ENCODE measurements at regions not wholly inside any gene's neighbourhood (a gene's known extent, or its start where the extent isn't known, plus 50 kb on each side); places are given as distances from the start of the nearest gene placed in this dataset.

DNA sequence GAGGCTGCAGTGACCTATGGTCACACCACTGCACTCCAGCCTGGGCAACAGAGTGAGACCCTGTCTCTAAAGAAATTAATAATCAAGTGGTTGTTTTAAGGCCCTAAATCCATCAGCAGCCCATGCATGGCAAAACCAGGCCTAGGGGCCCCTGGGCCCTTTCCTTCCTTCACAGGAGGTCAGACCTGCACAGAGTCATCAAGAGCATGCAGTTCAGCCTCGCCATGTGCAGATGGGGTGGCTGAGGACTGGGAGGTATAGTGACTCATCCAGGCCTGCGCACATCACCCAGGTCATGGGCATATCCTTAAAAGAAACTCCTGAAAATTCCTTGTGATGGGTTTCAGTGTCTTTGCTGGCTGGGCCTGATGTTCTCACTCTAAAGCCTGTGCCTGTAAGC lies 72.4 kb upstream of the AMZ2 start:
- Histone ChIP-seq H3K9ac (ENCODE audit: low read length) (no peak overlapping the region), H3K4me1 (ENCODE audit: insufficient read depth, low read length) (no peaks in the 10 kb centered on the region), H3K27me3 (ENCODE audit: control insufficient read depth in 1 of 2, insufficient read depth in 2 of 2, low read length in 2 of 2) (no peaks in the 10 kb centered on the region), H3K27ac (ENCODE audit: low read depth, low read length) (no peak overlapping the region), H3K36me3 (ENCODE audit: insufficient read depth, low read length) (no peaks in the 10 kb centered on the region), H3K9me3 (ENCODE audit: low read length) (no peaks in the 10 kb centered on the region), H3K4me3 (ENCODE audit: low read depth in 1 of 2, low read length in 2 of 2) (no peak overlapping the region)

DNA sequence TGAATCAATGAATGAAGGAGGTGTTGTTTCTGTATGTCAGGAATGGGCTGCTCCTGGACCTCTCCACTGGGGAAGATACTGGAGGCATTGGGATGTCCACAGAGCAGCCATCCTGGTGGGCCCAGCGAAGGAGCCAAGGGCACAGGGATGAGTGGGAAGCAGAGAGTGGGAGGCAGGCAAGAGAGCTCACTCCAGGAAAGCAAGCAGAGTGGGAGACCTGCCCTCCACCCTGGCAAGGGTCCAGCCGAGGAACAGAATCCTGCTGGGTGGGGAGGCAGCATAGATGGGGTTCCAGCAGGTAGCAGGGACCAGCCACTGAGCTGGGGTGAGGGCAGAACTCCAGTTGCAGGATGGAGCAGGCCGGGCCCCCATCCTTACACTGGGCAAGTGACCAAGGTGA lies 71.9 kb upstream of the AMZ2 start:
- Histone ChIP-seq H3K9me3 (ENCODE audit: low read length) (no peaks in the 10 kb centered on the region), H3K36me3 (ENCODE audit: insufficient read depth, low read length) (no peaks in the 10 kb centered on the region), H3K4me3 (ENCODE audit: low read depth in 1 of 2, low read length in 2 of 2) (no peak overlapping the region), H3K4me1 (ENCODE audit: insufficient read depth, low read length) (no peaks in the 10 kb centered on the region), H3K9ac (ENCODE audit: low read length) (no peak overlapping the region), H3K27me3 (ENCODE audit: control insufficient read depth in 1 of 2, insufficient read depth in 2 of 2, low read length in 2 of 2) (no peaks in the 10 kb centered on the region), H3K27ac (ENCODE audit: low read depth, low read length) (no peak overlapping the region)

DNA sequence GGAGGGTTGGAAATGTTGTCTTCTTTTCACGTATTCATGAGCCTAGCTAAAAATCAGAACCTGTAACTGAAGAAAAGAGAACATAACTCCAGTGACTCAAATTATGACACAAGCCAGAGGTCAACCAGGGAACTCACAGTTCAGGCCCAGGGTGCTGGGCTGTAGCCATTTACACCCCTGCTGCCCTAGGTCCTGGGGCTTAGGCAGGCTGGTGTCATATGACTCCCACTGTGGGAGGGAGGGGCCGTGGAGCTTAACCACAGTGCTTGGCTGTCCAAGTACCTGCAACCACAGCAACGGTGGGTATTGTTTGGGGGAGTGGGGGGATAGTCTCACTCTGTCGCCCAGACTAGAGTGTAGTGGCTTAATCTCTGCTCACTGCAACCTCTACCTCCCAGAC lies 71.1 kb upstream of the AMZ2 start:
- Histone ChIP-seq H3K9me3 (ENCODE audit: low read length) (no peaks in the 10 kb centered on the region), H3K27ac (ENCODE audit: low read depth, low read length) (no peak overlapping the region), H3K4me1 (ENCODE audit: insufficient read depth, low read length) (no peaks in the 10 kb centered on the region), H3K27me3 (ENCODE audit: control insufficient read depth in 1 of 2, insufficient read depth in 2 of 2, low read length in 2 of 2) (no peaks in the 10 kb centered on the region), H3K4me3 (ENCODE audit: low read depth in 1 of 2, low read length in 2 of 2) (no peak overlapping the region), H3K36me3 (ENCODE audit: insufficient read depth, low read length) (no peaks in the 10 kb centered on the region), H3K9ac (ENCODE audit: low read length) (no peak overlapping the region)

DNA sequence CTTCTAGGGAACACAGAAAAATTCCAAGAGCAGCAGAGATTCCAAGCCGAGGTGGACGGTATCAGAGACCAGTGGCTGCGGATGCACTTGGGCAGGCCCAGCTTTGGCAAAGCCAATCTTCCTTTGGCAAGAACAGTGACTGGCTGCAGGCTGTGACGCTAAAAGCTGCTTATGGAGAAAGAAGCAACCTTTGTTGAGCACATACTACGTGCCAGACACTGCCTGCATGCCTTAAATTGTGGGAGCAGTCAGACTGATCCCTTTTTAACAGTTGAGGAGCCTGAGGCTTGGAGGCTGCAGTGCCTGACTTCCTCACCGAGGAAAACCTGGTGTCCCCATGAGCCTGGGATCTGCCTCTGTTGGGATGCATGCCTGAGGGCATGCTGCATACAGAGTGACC lies 69.0 kb upstream of the AMZ2 start:
- no peak overlapping the region for H3K9ac ChIP-seq (ENCODE audit: low read length)
- H3K27me3 ChIP-seq (ENCODE audit: control insufficient read depth in 1 of 2, insufficient read depth in 2 of 2, low read length in 2 of 2) = no peaks in the 10 kb centered on the region
- no peak overlapping the region for H3K4me3 ChIP-seq (ENCODE audit: low read depth in 1 of 2, low read length in 2 of 2)
- no peak overlapping the region for H3K27ac ChIP-seq (ENCODE audit: low read depth, low read length)
- H3K36me3 ChIP-seq (ENCODE audit: insufficient read depth, low read length) = no peaks in the 10 kb centered on the region
- H3K9me3 ChIP-seq (ENCODE audit: low read length) = no peaks in the 10 kb centered on the region
- no peaks in the 10 kb centered on the region for H3K4me1 ChIP-seq (ENCODE audit: insufficient read depth, low read length)

DNA sequence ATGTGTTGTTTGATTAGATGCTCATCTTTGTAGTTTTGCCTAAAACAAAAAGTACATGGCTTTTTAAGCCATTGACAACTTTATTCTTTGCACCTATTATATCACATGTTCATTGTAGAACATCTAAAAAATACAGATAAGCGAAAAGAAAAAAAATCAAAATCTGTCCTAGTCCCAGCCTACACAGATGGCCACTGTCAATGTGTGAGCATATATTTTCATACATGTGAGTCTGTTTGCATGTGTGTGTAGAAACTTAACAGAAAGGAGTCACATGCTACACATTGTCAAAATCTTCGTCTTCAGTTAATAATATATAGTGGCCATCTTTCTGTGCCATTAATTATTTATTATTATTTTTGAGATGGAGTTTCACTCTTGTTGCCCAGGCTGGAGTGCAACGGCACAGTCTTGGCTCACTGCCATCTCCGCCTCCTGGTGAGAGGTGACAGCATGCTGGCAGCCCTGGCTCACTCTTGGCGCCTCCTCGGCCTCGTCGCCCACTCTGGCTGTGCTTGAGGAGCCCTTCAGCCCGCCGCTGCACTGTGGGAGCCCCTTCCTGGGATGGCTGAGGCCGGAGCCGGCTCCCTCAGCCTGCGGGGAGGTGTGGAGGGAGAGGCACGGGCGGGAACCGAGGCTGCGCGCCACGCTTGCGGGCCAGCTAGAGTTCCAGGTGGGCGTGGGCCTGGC lies 68.5 kb upstream of the AMZ2 start:
- no peaks in the 10 kb centered on the region for H3K4me1 ChIP-seq (ENCODE audit: insufficient read depth, low read length)
- no peak overlapping the region for H3K9ac ChIP-seq (ENCODE audit: low read length)
- H3K4me3 ChIP-seq (ENCODE audit: low read depth in 1 of 2, low read length in 2 of 2) = no peak overlapping the region
- H3K27ac ChIP-seq (ENCODE audit: low read depth, low read length) = no peak overlapping the region
- H3K9me3 ChIP-seq (ENCODE audit: low read length) = no peaks in the 10 kb centered on the region
- no peaks in the 10 kb centered on the region for H3K27me3 ChIP-seq (ENCODE audit: control insufficient read depth in 1 of 2, insufficient read depth in 2 of 2, low read length in 2 of 2)
- no peaks in the 10 kb centered on the region for H3K36me3 ChIP-seq (ENCODE audit: insufficient read depth, low read length)

DNA sequence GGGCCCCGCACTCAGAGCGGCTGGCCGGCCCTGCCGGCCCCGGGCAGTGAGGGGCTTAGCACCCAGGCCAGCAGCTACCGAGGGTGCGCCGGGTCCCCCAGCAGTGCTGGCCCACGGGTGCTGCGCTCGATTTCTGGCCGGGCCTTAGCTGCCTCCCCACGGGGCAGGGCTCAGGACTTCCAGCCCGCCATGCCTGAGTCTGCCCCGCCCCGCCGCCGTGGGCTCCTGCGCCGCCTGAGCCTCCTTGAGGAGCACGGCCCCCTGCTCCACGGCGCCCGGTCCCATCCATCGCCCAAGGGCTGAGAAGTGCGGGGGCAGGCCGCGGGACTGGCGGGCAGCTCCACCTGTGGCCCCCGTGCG lies 67.9 kb upstream of the AMZ2 start:
- H3K27me3 ChIP-seq (ENCODE audit: control insufficient read depth in 1 of 2, insufficient read depth in 2 of 2, low read length in 2 of 2) = no peaks in the 10 kb centered on the region
- no peak overlapping the region for H3K4me3 ChIP-seq (ENCODE audit: low read depth in 1 of 2, low read length in 2 of 2)
- no peaks in the 10 kb centered on the region for H3K4me1 ChIP-seq (ENCODE audit: insufficient read depth, low read length)
- H3K9ac ChIP-seq (ENCODE audit: low read length) = no peak overlapping the region
- H3K36me3 ChIP-seq (ENCODE audit: insufficient read depth, low read length) = no peaks in the 10 kb centered on the region
- H3K9me3 ChIP-seq (ENCODE audit: low read length) = no peaks in the 10 kb centered on the region
- no peak overlapping the region for H3K27ac ChIP-seq (ENCODE audit: low read depth, low read length)

DNA sequence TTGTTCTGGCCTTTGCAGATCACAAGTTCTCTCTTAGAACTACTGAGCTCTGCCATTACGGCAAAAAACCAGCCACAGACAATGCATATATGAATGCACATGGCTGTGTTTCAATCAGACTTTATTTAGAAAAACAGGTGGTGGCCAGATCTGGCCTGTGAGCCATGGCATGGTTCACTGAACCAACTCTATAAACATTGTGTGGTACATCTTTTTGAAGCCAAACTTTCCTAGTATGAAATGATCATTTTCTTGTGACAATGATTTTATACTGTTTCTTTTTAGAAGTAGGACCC lies 65.9 kb upstream of the AMZ2 start:
- Histone ChIP-seq H3K36me3 (ENCODE audit: insufficient read depth, low read length) (no peaks in the 10 kb centered on the region), H3K9me3 (ENCODE audit: low read length) (no peaks in the 10 kb centered on the region), H3K27me3 (ENCODE audit: control insufficient read depth in 1 of 2, insufficient read depth in 2 of 2, low read length in 2 of 2) (no peaks in the 10 kb centered on the region), H3K4me3 (ENCODE audit: low read depth in 1 of 2, low read length in 2 of 2) (no peak overlapping the region), H3K27ac (ENCODE audit: low read depth, low read length) (no peak overlapping the region), H3K9ac (ENCODE audit: low read length) (no peak overlapping the region), H3K4me1 (ENCODE audit: insufficient read depth, low read length) (no peaks in the 10 kb centered on the region)

DNA sequence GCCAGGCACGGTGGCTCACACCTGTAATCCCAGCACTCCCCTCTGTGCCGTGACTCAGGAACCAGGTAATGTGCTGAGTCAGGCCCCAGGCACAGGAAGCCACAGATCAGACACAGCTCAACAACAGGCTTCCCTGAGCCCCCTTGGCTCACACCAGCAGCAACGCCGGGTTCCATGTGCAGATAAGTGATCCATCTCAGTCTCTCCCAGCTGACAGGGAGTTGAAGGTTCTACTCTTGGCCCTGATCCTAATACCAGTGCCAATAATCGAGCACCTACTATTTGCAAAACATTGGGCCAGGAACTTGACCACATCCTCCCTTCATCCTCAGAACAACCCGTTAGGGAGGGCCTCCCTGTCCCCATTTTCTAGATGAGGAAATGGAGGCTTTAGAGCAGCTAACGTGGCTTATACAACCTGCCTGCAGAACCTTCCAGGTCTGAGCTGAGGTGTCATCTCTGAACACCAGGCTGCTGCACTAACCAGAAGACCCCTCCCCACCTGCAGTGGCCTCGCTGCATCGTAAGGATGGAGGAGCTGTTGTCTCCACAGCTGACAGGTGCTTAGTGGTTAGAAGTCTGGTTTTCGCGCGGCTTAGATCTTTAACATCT lies 64.8 kb upstream of the AMZ2 start:
- Histone ChIP-seq H3K4me3 (ENCODE audit: low read depth in 1 of 2, low read length in 2 of 2) (no peak overlapping the region), H3K27ac (ENCODE audit: low read depth, low read length) (no peak overlapping the region), H3K9ac (ENCODE audit: low read length) (no peak overlapping the region), H3K9me3 (ENCODE audit: low read length) (no peaks in the 10 kb centered on the region), H3K27me3 (ENCODE audit: control insufficient read depth in 1 of 2, insufficient read depth in 2 of 2, low read length in 2 of 2) (no peaks in the 10 kb centered on the region), H3K4me1 (ENCODE audit: insufficient read depth, low read length) (no peaks in the 10 kb centered on the region), H3K36me3 (ENCODE audit: insufficient read depth, low read length) (no peaks in the 10 kb centered on the region)

DNA sequence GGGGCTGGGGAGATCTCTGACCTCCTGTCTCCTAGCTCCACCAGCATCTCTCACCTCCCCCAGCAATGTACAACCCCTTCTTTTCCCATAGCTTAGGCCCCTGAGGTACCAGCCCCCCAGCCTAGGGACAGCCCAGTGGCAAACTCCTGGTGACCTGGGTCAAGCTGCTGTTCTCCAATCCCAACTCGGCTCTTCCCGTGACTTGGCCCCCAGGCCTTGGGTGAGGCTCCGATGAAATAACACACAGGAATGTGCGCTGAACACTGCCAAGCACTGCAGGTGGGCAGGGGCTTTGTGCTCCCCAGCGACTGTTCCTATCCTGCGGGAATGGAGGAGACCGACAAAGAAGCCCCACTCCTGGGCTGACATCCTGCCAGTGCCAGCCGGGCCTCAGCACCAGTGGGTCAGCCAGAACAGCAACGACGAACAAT lies 63.7 kb upstream of the AMZ2 start:
- H3K4me3 ChIP-seq (ENCODE audit: low read depth in 1 of 2, low read length in 2 of 2) = no peak overlapping the region
- H3K9me3 ChIP-seq (ENCODE audit: low read length) = no peaks in the 10 kb centered on the region
- H3K36me3 ChIP-seq (ENCODE audit: insufficient read depth, low read length) = no peaks in the 10 kb centered on the region
- H3K27ac ChIP-seq (ENCODE audit: low read depth, low read length) = no peak overlapping the region
- no peaks in the 10 kb centered on the region for H3K4me1 ChIP-seq (ENCODE audit: insufficient read depth, low read length)
- no peaks in the 10 kb centered on the region for H3K27me3 ChIP-seq (ENCODE audit: control insufficient read depth in 1 of 2, insufficient read depth in 2 of 2, low read length in 2 of 2)
- H3K9ac ChIP-seq (ENCODE audit: low read length) = no peak overlapping the region

DNA sequence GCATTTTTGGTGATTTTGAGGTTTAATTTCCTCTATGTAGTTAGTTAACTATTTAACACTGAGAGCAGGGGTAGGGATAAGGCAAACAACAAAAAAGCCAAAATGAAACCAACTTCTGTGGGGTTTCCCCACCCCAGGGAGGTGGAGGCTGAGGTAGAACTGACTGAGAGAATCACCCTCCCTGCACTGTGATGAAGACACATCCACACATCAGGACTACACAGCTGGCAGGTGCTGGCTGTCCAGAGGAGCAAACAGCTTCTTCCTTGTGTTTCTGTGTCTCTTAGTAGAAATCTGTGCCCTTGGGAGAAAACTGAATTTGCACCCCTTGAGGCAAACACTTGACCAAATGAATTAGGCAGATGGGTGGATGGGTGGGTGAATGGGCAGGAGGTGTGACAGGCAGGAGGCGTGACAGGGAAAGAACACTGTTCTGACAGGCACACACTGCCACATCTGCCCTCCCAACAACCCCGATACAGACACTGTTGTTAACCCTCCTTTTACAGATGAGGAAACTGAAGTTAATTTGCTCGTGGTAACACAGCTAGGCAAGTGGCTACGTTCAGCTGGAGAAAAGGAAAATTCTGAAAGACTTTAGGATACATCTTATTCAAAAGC lies 62.9 kb upstream of the AMZ2 start:
- Histone ChIP-seq H3K9ac (ENCODE audit: low read length) (no peak overlapping the region), H3K27ac (ENCODE audit: low read depth, low read length) (no peak overlapping the region)

DNA sequence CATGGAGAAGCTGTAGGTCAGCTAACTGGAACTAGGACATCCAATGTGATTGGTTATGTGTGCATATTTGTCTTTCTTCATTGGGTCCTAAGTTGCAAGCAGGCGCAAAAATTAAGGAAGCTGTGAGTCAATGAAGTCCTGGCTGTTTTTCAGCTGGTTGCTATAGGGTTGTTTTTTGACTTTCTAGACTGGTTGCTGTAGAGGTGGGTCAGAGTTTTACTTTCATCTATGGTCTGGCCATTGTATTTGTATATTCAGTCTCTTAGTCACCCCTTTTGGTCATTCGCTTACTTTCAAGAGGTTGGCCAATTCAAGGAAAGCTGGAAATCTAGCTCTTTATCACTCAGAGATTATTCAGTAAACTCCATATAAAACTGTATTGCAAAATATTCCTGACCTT lies 62.0 kb upstream of the AMZ2 start:
- Histone ChIP-seq H3K27me3 (ENCODE audit: control insufficient read depth in 1 of 2, insufficient read depth in 2 of 2, low read length in 2 of 2) (no peaks in the 10 kb centered on the region), H3K9me3 (ENCODE audit: low read length) (no peaks in the 10 kb centered on the region), H3K27ac (ENCODE audit: low read depth, low read length) (no peak overlapping the region), H3K36me3 (ENCODE audit: insufficient read depth, low read length) (no peaks in the 10 kb centered on the region), H3K9ac (ENCODE audit: low read length) (no peak overlapping the region), H3K4me1 (ENCODE audit: insufficient read depth, low read length) (no peaks in the 10 kb centered on the region), H3K4me3 (ENCODE audit: low read depth in 1 of 2, low read length in 2 of 2) (no peak overlapping the region)

More for the DNA sequence above, 62.9 kb upstream of the AMZ2 start:
- no peak overlapping the region for H3K4me3 ChIP-seq (ENCODE audit: low read depth in 1 of 2, low read length in 2 of 2)
- no peaks in the 10 kb centered on the region for H3K36me3 ChIP-seq (ENCODE audit: insufficient read depth, low read length)
- H3K9me3 ChIP-seq (ENCODE audit: low read length) = no peaks in the 10 kb centered on the region
- no peaks in the 10 kb centered on the region for H3K27me3 ChIP-seq (ENCODE audit: control insufficient read depth in 1 of 2, insufficient read depth in 2 of 2, low read length in 2 of 2)
- no peaks in the 10 kb centered on the region for H3K4me1 ChIP-seq (ENCODE audit: insufficient read depth, low read length)

DNA sequence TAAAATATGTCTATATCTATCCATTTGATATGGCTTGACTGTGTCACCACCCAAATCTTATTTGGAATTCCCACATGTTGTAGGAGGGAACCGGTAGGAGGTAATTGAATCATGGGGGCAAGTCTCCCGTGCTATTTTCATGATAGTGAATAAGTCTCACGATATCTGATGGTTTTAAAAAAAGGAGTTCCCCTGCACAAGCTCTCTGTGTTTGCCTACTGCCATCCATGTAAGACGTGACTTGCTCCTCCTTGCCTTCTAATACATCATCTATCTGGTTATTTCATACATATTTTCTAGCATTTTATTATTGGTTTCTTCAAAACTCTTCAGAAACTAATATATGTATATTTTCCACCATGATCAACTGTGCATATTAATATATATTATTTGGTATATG lies 57.3 kb upstream of the AMZ2 start:
- Histone ChIP-seq H3K9ac (ENCODE audit: low read length) (no peak overlapping the region), H3K4me1 (ENCODE audit: insufficient read depth, low read length) (no peaks in the 10 kb centered on the region), H3K27ac (ENCODE audit: low read depth, low read length) (no peak overlapping the region), H3K9me3 (ENCODE audit: low read length) (no peaks in the 10 kb centered on the region), H3K36me3 (ENCODE audit: insufficient read depth, low read length) (no peaks in the 10 kb centered on the region), H3K27me3 (ENCODE audit: control insufficient read depth in 1 of 2, insufficient read depth in 2 of 2, low read length in 2 of 2) (peaks cover 0 to 4% of the 10 kb centered on the region in 2 donors), H3K4me3 (ENCODE audit: low read depth in 1 of 2, low read length in 2 of 2) (no peak overlapping the region)

Measured in muscle layer of colon (tissue), 2 donors.